CD14-positive monocyte (primary cell): ENCODE measurements at regions not wholly inside any gene's neighbourhood (a gene's known extent, or its start where the extent isn't known, plus 50 kb on each side); places are given as distances from the start of the nearest gene placed in this dataset.

Experiments used
- DNase-seq, 3 donors: peaks; one replicate each; pipeline ENCODE4 v3.0.0-alpha.2; 2011 to 2022
- H2AFZ ChIP-seq: 2 replicates; pipeline ENCODE4 v1.6.0; 2012; ENCODE audit warnings: mild to moderate bottlenecking, low read depth, low read length, inconsistent platforms; ENCODE audit not compliant: insufficient read depth, poor library complexity, severe bottlenecking
- H3K27ac ChIP-seq, 2 donors: 1 replicate in 1 of 2; 2 replicates in 1 of 2; pipeline ENCODE4 v1.5.1; 2012 to 2013; ENCODE audit warnings: low read length in 2 of 2, control low read depth in 1 of 2, inconsistent platforms in 1 of 2, low read depth in 1 of 2, mild to moderate bottlenecking in 1 of 2
- H3K27me3 ChIP-seq, 2 donors: one replicate each; pipeline versions ENCODE4 v1.6.0 to v1.6.1; 2011 to 2013; ENCODE audit warnings: low read length in 2 of 2; ENCODE audit not compliant: control insufficient read depth in 2 of 2, insufficient read depth in 2 of 2
- H3K36me3 ChIP-seq, 2 donors: replicated peaks in 1 of 2; 1 replicate in 1 of 2; 2 replicates in 1 of 2; pipeline versions ENCODE4 v1.5.1 to v1.6.1; 2012 to 2013; ENCODE audit warnings: low read length in 2 of 2, control low read depth in 1 of 2, inconsistent platforms in 1 of 2, mild to moderate bottlenecking in 1 of 2; ENCODE audit not compliant: insufficient read depth in 2 of 2, control insufficient read depth in 1 of 2
- H3K4me1 ChIP-seq, 2 donors: 1 replicate in 1 of 2; 2 replicates in 1 of 2; pipeline versions ENCODE4 v1.5.1 to v1.6.1; 2012 to 2013; ENCODE audit warnings: low read length in 2 of 2, control low read depth in 1 of 2, inconsistent platforms in 1 of 2, mild to moderate bottlenecking in 1 of 2, moderate library complexity in 1 of 2; ENCODE audit not compliant: insufficient read depth in 2 of 2, control insufficient read depth in 1 of 2
- H3K4me2 ChIP-seq: replicated peaks from 2 replicates; pipeline ENCODE3; 2012; ENCODE audit warnings: low read length, moderate library complexity, mild to moderate bottlenecking; ENCODE audit not compliant: poor library complexity, severe bottlenecking; ENCODE audit errors: extremely low read depth
- H3K4me3 ChIP-seq, 3 experiments: fragments of 200-600 bp in 1 of 3; sonication (generic) in 1 of 3; replicated peaks in 1 of 3; 1 replicate in 2 of 3; 2 replicates in 1 of 3; pipeline ENCODE4 v1.5.1; 2011 to 2013; ENCODE audit warnings: low read length in 3 of 3, mild to moderate bottlenecking in 3 of 3, control low read depth in 2 of 3, low read depth in 2 of 3, inconsistent platforms in 1 of 3, moderate library complexity in 1 of 3
- H3K79me2 ChIP-seq: 2 replicates; pipeline ENCODE4 v1.6.0; 2012; ENCODE audit warnings: mild to moderate bottlenecking, control low read depth, inconsistent platforms, low read length, moderate library complexity; ENCODE audit not compliant: insufficient read depth
- H3K9ac ChIP-seq: 2 replicates; pipeline ENCODE4 v1.6.0; 2017; ENCODE audit warnings: low read length, mild to moderate bottlenecking; ENCODE audit not compliant: insufficient read depth, poor library complexity, severe bottlenecking
- H3K9me3 ChIP-seq, 2 donors: replicated peaks in 1 of 2; 1 replicate in 1 of 2; 2 replicates in 1 of 2; pipeline versions ENCODE4 v1.5.1 to v1.6.1; 2012 to 2013; ENCODE audit warnings: low read length in 2 of 2, control low read depth in 1 of 2; ENCODE audit not compliant: control insufficient read depth in 1 of 2, insufficient read depth in 1 of 2
- H4K20me1 ChIP-seq: 2 replicates; pipeline ENCODE4 v1.6.0; 2012; ENCODE audit warnings: mild to moderate bottlenecking, low read length, control low read depth, moderate library complexity; ENCODE audit not compliant: insufficient read depth
- H3K27ac Mint-ChIP-seq, 7 donors: one replicate each; pipeline ENCODE4 v1.8.0; 2020; ENCODE audit warnings: mild to moderate bottlenecking in 7 of 7, mixed read lengths in 7 of 7, moderate library complexity in 6 of 7, inconsistent platforms in 2 of 7
- H3K27me3 Mint-ChIP-seq, 3 donors: one replicate each; pipeline ENCODE4 v1.8.0; 2021 to 2022; ENCODE audit warnings: low read depth in 3 of 3, mild to moderate bottlenecking in 3 of 3, mixed read lengths in 3 of 3, moderate library complexity in 3 of 3, inconsistent platforms in 1 of 3
- H3K36me3 Mint-ChIP-seq, 2 donors: one replicate each; pipeline ENCODE4 v1.8.0; 2020; ENCODE audit warnings: mixed read lengths in 2 of 2, inconsistent platforms in 1 of 2, mild to moderate bottlenecking in 1 of 2
- H3K4me1 Mint-ChIP-seq: one replicate; pipeline ENCODE4 v1.8.0; 2020; ENCODE audit warnings: mild to moderate bottlenecking, mixed read lengths
- H3K4me3 Mint-ChIP-seq, 2 donors: one replicate each; pipeline ENCODE4 v1.8.0; 2020; ENCODE audit warnings: mild to moderate bottlenecking in 2 of 2, mixed read lengths in 2 of 2, moderate library complexity in 1 of 2
- H3K9me3 Mint-ChIP-seq, 7 donors: one replicate each; pipeline ENCODE4 v1.8.0; 2020 to 2022; ENCODE audit warnings: mixed read lengths in 7 of 7, mild to moderate bottlenecking in 6 of 7, moderate library complexity in 6 of 7, inconsistent platforms in 2 of 7
- WGBS: methylation state at CpG from one replicate; pipeline ENCODE4 v1.1.5; 2013; ENCODE audit warnings: missing lambda C conversion rate; ENCODE audit not compliant: insufficient coverage; 5-methylcytosine and 5-hydroxymethylcytosine counted together
- intact Hi-C, 2 donors: fragments of 100-400 bp; cut with micrococcal nuclease; formaldehyde crosslinking; loops; one replicate each; pipeline versions ENCODE4 v1.15.0 to v1.15.1; 2023
- TF ChIP-seq, protein P1 (sequence below): fragments of 200-600 bp; IDR thresholded peaks from one replicate; pipeline ENCODE4 v1.8.0; 2022; ENCODE audit warnings: antibody characterized with exemption, mild to moderate bottlenecking

DNA sequence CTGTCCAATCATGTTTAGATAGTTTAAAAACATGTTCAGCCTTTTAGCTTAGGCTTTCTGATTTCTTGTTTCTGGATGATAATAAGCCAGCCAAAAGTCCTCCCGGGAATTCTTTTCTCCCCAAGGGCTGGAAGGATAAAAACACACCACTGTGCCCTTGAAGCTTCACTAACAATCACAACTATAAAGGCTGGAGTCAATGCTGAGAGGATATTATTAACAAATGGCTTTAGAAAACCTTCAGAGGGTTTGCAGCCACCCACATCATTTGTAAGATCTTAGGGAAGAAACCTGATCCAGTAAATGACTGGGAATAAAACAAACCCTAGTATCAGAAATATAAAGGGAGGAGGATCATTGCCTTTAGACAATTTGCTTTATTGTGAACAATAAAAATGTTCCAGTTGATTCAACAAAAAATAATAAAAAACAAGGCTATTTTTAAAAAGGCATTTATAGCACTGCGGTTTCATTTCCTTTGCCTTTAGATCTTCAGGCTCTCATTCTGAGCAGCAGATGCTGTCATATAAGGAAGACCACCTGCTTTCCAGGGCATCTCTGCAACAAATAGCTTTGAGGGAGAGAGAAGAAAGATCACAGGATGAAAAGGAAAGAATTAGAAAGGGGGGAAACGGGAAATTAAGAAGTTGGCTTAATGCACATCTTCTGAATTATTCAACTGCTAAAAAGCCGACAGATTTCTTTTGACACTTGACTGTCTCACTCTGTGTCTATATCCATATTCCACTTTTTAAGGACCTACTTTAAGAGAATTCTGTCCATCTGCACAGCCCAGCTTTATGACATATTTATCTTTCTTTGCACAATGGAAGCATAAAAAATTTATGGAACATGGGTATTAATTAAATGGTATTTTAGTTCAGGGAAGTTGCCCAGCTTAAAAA is 277.2 kb upstream of the SLC24A2 start:
- Mint-ChIP-seq H3K4me3 (no peak overlapping the region), H3K27ac (no peak overlapping the region)
- WGBS = no CpG with 5 or more reads among the region's 4 CpGs

GRCh38 chr9:20065046-20065445 is 276.2 kb upstream of the SLC24A2 start:
- Histone ChIP-seq H3K27me3 (no peaks in the 10 kb centered on the region), H3K4me1 (no peaks in the 10 kb centered on the region), H3K4me3 (no peak overlapping the region), H2AFZ (no peak overlapping the region), H3K27ac (no peak overlapping the region), H3K9ac (no peak overlapping the region), H3K79me2 (no peaks in the 10 kb centered on the region), H3K4me2 (no peak overlapping the region), H3K9me3 (no peaks in the 10 kb centered on the region), H3K36me3 (no peaks in the 10 kb centered on the region), H4K20me1 (no peaks in the 10 kb centered on the region)
- Mint-ChIP-seq H3K36me3 (no peaks in the 10 kb centered on the region), H3K4me3 (no peak overlapping the region), H3K27ac (no peak overlapping the region), H3K27me3 (peaks cover 0 to 2% (median 2%) of the 10 kb centered on the region in 3 donors), H3K4me1 (no peaks in the 10 kb centered on the region), H3K9me3 (peaks cover 0 to 4% (median 0%) of the 10 kb centered on the region in 7 donors)
- intact Hi-C loops = no loop called here
- TF ChIP-seq, protein P1, sequence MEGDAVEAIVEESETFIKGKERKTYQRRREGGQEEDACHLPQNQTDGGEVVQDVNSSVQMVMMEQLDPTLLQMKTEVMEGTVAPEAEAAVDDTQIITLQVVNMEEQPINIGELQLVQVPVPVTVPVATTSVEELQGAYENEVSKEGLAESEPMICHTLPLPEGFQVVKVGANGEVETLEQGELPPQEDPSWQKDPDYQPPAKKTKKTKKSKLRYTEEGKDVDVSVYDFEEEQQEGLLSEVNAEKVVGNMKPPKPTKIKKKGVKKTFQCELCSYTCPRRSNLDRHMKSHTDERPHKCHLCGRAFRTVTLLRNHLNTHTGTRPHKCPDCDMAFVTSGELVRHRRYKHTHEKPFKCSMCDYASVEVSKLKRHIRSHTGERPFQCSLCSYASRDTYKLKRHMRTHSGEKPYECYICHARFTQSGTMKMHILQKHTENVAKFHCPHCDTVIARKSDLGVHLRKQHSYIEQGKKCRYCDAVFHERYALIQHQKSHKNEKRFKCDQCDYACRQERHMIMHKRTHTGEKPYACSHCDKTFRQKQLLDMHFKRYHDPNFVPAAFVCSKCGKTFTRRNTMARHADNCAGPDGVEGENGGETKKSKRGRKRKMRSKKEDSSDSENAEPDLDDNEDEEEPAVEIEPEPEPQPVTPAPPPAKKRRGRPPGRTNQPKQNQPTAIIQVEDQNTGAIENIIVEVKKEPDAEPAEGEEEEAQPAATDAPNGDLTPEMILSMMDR = no peak
- no peak for DNase-seq
- WGBS = no CpG with 5 or more reads among the region's 4 CpGs

More for the DNA sequence above, 277.2 kb upstream of the SLC24A2 start:
- Mint-ChIP-seq H3K27me3 (peaks cover 0 to 2% (median 2%) of the 10 kb centered on the region in 3 donors), H3K36me3 (no peaks in the 10 kb centered on the region), H3K4me1 (no peaks in the 10 kb centered on the region), H3K9me3 (peaks cover 0 to 4% (median 0%) of the 10 kb centered on the region in 7 donors)
- Histone ChIP-seq H3K79me2 (no peaks in the 10 kb centered on the region), H3K27ac (no peak overlapping the region), H3K4me3 (no peak overlapping the region), H3K4me1 (no peaks in the 10 kb centered on the region), H3K36me3 (no peaks in the 10 kb centered on the region), H2AFZ (no peak overlapping the region), H3K9me3 (no peaks in the 10 kb centered on the region), H3K4me2 (no peak overlapping the region), H3K27me3 (no peaks in the 10 kb centered on the region), H3K9ac (no peak overlapping the region), H4K20me1 (no peaks in the 10 kb centered on the region)
- intact Hi-C loops = no loop called here
- no peak for DNase-seq
- TF ChIP-seq, protein P1 = no peak
